Large intestine (tissue), 3 donors: ENCODE measurements at regions not wholly inside any gene's neighbourhood (a gene's known extent, or its start where the extent isn't known, plus 50 kb on each side); places are given as distances from the start of the nearest gene placed in this dataset.
"Not testable (repeated sequence)": the region's sequence is repeated elsewhere in the genome, so short reads cannot be mapped to it uniquely, and the experiment has no call there.

Experiments used
- DNase-seq, 2 donors: peaks; one replicate each; pipeline versions ENCODE4 v3.0.0 to v3.0.0-alpha.2; 2013
- H3K27ac ChIP-seq: one replicate; pipeline ENCODE4 v1.5.1; 2013; ENCODE audit warnings: low read length
- H3K27me3 ChIP-seq: 2 replicates; pipeline ENCODE4 v1.6.1; 2013; ENCODE audit warnings: low read length; ENCODE audit not compliant: control insufficient read depth, insufficient read depth
- H3K36me3 ChIP-seq: 2 replicates; pipeline ENCODE4 v1.6.1; 2013; ENCODE audit warnings: low read length; ENCODE audit not compliant: control insufficient read depth, insufficient read depth
- H3K4me1 ChIP-seq: one replicate; pipeline ENCODE4 v1.6.1; 2013; ENCODE audit warnings: low read length; ENCODE audit not compliant: control insufficient read depth, insufficient read depth
- H3K4me3 ChIP-seq: one replicate; pipeline ENCODE4 v1.5.1; 2013; ENCODE audit warnings: low read length
- H3K9me3 ChIP-seq: one replicate; pipeline ENCODE4 v1.6.1; 2013; ENCODE audit warnings: mild to moderate bottlenecking, low read depth, low read length, moderate library complexity; ENCODE audit not compliant: control insufficient read depth
- WGBS: methylation state at CpG from one replicate; pipeline ENCODE4 v1.1.5; 2013; ENCODE audit warnings: low lambda C conversion rate; ENCODE audit not compliant: insufficient coverage; 5-methylcytosine and 5-hydroxymethylcytosine counted together

DNA sequence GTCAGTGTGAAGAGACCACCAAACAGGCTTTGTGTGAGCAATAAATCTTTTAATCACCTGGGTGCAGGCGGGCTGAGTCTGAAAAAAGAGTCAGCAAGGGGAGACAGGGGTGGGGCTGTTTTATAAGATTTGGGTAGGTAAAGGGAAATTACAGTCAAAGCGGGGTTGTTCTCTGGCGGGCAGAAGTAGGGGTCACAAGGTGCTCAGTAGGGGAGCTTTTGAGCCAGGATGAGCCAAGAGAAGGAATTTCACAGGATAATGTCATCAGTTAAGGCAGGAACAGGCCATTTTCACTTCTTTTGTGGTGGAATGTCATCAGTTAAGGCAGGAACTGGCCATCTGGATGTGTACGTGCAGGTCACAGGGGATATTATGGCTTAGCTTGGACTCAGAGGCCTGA is 372.6 kb upstream of the MEX3C start:
- WGBS: no CpG with 5 or more reads among the region's 4 CpGs
- not testable (repeated sequence) for H3K36me3 ChIP-seq, H3K27me3 ChIP-seq, H3K9me3 ChIP-seq, H3K4me3 ChIP-seq, H3K4me1 ChIP-seq, DNase-seq, H3K27ac ChIP-seq

DNA sequence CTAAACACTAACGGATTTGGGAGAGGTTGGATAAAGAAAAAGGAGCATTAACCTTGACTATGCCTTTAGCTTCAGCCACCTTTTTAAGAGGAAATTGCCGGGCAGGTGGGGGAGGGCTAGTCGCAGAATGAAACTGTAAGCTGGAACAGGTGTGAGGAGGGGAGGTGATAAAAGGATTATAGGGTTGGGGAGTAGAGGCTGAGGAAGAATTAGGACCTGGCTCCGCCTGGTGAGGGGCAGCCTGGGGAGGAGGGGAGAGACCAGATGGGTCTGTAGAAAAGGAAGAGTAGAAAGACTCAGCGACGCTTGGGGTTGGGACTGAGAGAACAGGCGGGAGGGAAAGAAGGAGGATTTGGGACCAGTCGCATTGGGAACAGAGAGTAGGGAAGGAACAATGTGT is 376.4 kb upstream of the MEX3C start:
- H3K27ac ChIP-seq, DNase-seq: not testable (repeated sequence)

GRCh38 chr18:51575171-51575570 is 377.7 kb upstream of the MEX3C start:
- WGBS: no CpG with 5 or more reads among the region's 2 CpGs
- Histone ChIP-seq H3K27ac (no peak overlapping the region), H3K4me3 (no peak overlapping the region), H3K36me3 (no peaks in the 10 kb centered on the region), H3K4me1 (no peaks in the 10 kb centered on the region), H3K9me3 (no peaks in the 10 kb centered on the region), H3K27me3 (peaks cover 2% of the 10 kb centered on the region)
- no peak for DNase-seq

More for the DNA sequence above, 376.4 kb upstream of the MEX3C start:
- not testable (repeated sequence) for H3K36me3 ChIP-seq, H3K9me3 ChIP-seq, H3K27me3 ChIP-seq, H3K4me1 ChIP-seq, H3K4me3 ChIP-seq
- 90% methylated on average over 3 of the region's 8 CpGs for WGBS

DNA sequence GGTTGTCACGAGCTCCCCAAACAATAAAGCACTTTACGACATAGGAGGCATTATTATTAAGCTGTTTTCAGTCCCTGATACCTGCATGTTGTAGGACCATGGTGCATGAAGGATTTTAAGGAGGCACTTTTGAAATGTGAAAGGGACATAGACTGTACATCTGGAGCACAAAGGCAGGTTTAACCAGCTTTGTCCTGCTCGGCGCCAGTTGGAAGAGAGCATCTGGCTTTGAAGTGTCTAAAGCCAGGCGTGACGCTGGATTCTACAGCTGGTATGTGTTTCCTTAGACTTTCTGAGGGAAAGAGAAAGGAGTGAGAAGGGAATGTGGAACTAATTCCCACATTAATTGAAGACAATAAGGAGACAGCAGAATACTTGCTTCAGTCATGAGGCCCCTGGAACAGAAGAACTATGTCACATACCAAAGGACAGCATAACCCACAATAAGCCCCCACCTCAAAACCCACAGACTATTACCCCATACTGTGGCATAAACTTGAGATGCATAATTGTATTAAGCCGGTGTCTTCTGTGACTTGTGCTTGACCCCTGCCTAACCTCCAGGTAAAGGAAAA is 381.0 kb upstream of the MEX3C start:
- no peak overlapping the region for H3K27ac ChIP-seq
- no peaks in the 10 kb centered on the region for H3K36me3 ChIP-seq
- DNase-seq: no peak
- H3K9me3 ChIP-seq: no peaks in the 10 kb centered on the region
- H3K4me1 ChIP-seq: no peaks in the 10 kb centered on the region
- peaks cover 2% of the 10 kb centered on the region for H3K27me3 ChIP-seq
- no peak overlapping the region for H3K4me3 ChIP-seq
- no CpG with 5 or more reads among the region's 7 CpGs for WGBS

GRCh38 chr18:51580580-51580979 is 383.1 kb upstream of the MEX3C start:
- DNase-seq: no peak
- Histone ChIP-seq H3K4me1 (no peaks in the 10 kb centered on the region), H3K4me3 (no peak overlapping the region), H3K36me3 (no peaks in the 10 kb centered on the region), H3K27me3 (no peaks in the 10 kb centered on the region), H3K27ac (no peak overlapping the region), H3K9me3 (no peaks in the 10 kb centered on the region)
- WGBS: no CpG with 5 or more reads among the region's 4 CpGs

- DNase-seq: no peak
- H3K4me3 ChIP-seq: no peak overlapping the region
- WGBS: no CpG with 5 or more reads among the region's 2 CpGs
- no peaks in the 10 kb centered on the region for H3K4me1 ChIP-seq
- H3K27me3 ChIP-seq: no peaks in the 10 kb centered on the region
- H3K27ac ChIP-seq: no peak overlapping the region
- no peaks in the 10 kb centered on the region for H3K36me3 ChIP-seq
- no peaks in the 10 kb centered on the region for H3K9me3 ChIP-seq
Measured at GRCh38 chr18:51582551-51582950, 385.1 kb upstream of the MEX3C start.

GRCh38 chr18:51588616-51589015 is 391.1 kb upstream of the MEX3C start:
- Histone ChIP-seq H3K9me3 (no peaks in the 10 kb centered on the region), H3K36me3 (no peaks in the 10 kb centered on the region), H3K27ac (no peak overlapping the region), H3K27me3 (no peaks in the 10 kb centered on the region), H3K4me1 (no peaks in the 10 kb centered on the region), H3K4me3 (no peak overlapping the region)
- WGBS: no CpG with 5 or more reads among the region's 3 CpGs
- DNase-seq: no peak

- Histone ChIP-seq H3K9me3 (peaks cover 5% of the 10 kb centered on the region), H3K36me3 (no peaks in the 10 kb centered on the region), H3K4me1 (no peaks in the 10 kb centered on the region), H3K27me3 (no peaks in the 10 kb centered on the region), H3K4me3 (no peak overlapping the region), H3K27ac (no peak overlapping the region)
- DNase-seq: no peak
- WGBS: no CpG with 5 or more reads among the region's 2 CpGs
Measured at GRCh38 chr18:51593931-51594330, 396.4 kb upstream of the MEX3C start.

GRCh38 chr18:51603111-51603510 is 405.6 kb upstream of the MEX3C start:
- no peaks in the 10 kb centered on the region for H3K36me3 ChIP-seq
- H3K27me3 ChIP-seq: no peaks in the 10 kb centered on the region
- no peak overlapping the region for H3K4me3 ChIP-seq
- no peak for DNase-seq
- H3K4me1 ChIP-seq: no peaks in the 10 kb centered on the region
- H3K9me3 ChIP-seq: no peaks in the 10 kb centered on the region
- no peak overlapping the region for H3K27ac ChIP-seq

GRCh38 chr18:51603551-51603950 is 406.1 kb upstream of the MEX3C start:
- no peak for DNase-seq
- WGBS: 50% methylated on average over 2 of the region's 4 CpGs
- H3K27me3 ChIP-seq: no peaks in the 10 kb centered on the region

DNA sequence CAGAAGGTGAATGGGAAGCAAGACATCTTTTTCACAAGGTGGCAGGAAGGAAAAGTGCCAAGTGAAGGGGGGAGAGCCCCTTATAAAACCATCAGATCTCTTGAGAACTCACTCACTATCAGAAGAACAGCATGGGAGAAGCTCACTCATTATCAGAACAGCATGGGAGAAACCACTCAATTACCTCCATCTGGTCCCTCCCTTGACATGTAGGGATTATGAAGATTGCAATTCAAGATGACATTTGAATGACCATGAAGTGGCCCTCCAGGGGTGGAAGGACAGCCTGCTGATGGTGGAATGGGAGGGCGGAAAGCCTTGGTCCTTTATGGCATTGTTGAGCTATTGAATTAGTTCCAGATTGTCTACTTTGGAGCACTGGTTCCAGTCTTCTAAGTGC is 413.0 kb upstream of the MEX3C start:
- no peak for DNase-seq
- Histone ChIP-seq H3K27me3 (no peaks in the 10 kb centered on the region), H3K4me1 (no peaks in the 10 kb centered on the region), H3K9me3 (no peaks in the 10 kb centered on the region), H3K4me3 (no peak overlapping the region), H3K27ac (no peak overlapping the region), H3K36me3 (no peaks in the 10 kb centered on the region)
- no CpG with 5 or more reads among the region's 1 CpG for WGBS

More at GRCh38 chr18:51603551-51603950, 406.1 kb upstream of the MEX3C start:
- Histone ChIP-seq H3K36me3 (no peaks in the 10 kb centered on the region), H3K9me3 (no peaks in the 10 kb centered on the region), H3K4me1 (no peaks in the 10 kb centered on the region), H3K27ac (no peak overlapping the region), H3K4me3 (no peak overlapping the region)
